ENCODE measurements at regions not wholly inside any gene's neighbourhood (a gene's known extent, or its start where the extent isn't known, plus 50 kb on each side); places are given as distances from the start of the nearest gene placed in this dataset.
"Not testable (repeated sequence)": the region's sequence is repeated elsewhere in the genome, so short reads cannot be mapped to it uniquely, and the experiment has no call there.

DNA sequence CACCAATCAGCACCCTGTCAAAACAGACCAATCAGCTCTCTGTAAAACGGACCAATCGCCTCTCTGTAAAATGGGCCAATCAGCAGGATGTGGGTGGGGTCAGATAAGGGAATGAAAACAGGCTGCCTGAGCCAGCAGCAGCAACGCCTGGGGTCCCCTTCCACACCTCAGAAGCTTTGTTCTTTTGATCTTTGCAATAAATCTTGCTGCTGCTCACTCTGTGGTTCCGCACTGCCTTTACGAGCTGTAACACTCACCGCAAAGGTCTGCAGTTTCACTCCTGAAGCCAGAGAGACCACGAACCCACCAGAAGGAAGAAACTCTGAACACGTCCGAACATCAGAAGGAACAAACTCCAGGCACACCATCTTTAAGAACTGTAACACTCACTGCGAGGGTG, 251.4 kb downstream of the ZIC4 start:
- not testable (repeated sequence) for H4K8ac ChIP-seq (ENCODE audit: low read length); DNase-seq; H2AFZ ChIP-seq (ENCODE audit: low read depth, low read length); H3K4me3 ChIP-seq (ENCODE audit: insufficient read depth in 1 of 2, low read depth in 1 of 2, low read length in 2 of 2); H3K9ac ChIP-seq (ENCODE audit: low read length); H2BK12ac ChIP-seq (ENCODE audit: low read length in 2 of 2); H3K4me1 ChIP-seq (ENCODE audit: control insufficient read depth, insufficient read depth, low read depth, low read length); H3K23ac ChIP-seq (ENCODE audit: low read length in 2 of 2); H3K14ac ChIP-seq (ENCODE audit: low read length in 2 of 2); H3K4me2 ChIP-seq (ENCODE audit: low read length, poor library complexity, severe bottlenecking); H3K27me3 ChIP-seq (ENCODE audit: control insufficient read depth in 1 of 2, insufficient read depth in 1 of 2, low read length in 2 of 2); H3K4ac ChIP-seq (ENCODE audit: low read depth in 1 of 2, low read length in 2 of 2); H2BK5ac ChIP-seq (ENCODE audit: low read depth, low read length, poor library complexity, severe bottlenecking); H2BK120ac ChIP-seq (ENCODE audit: low read depth, low read length); H2BK15ac ChIP-seq (ENCODE audit: low read depth, poor library complexity, severe bottlenecking); H3K36me3 ChIP-seq (ENCODE audit: control insufficient read depth in 1 of 2, insufficient read depth in 2 of 2, low read depth in 1 of 2, low read length in 2 of 2); H4K91ac ChIP-seq (ENCODE audit: low read length); H3K27ac ChIP-seq (ENCODE audit: low read length, poor library complexity, severe bottlenecking); H3K9me3 ChIP-seq (ENCODE audit: control insufficient read depth, low read length); H3K18ac ChIP-seq (ENCODE audit: low read depth in 1 of 2, low read length in 2 of 2); H2AK5ac ChIP-seq (ENCODE audit: low read length, severe bottlenecking); H3K79me1 ChIP-seq (replicated peaks; ENCODE audit: low read length, poor library complexity, severe bottlenecking)
- 89% methylated on average over 10 of the region's 10 CpGs for WGBS

DNA sequence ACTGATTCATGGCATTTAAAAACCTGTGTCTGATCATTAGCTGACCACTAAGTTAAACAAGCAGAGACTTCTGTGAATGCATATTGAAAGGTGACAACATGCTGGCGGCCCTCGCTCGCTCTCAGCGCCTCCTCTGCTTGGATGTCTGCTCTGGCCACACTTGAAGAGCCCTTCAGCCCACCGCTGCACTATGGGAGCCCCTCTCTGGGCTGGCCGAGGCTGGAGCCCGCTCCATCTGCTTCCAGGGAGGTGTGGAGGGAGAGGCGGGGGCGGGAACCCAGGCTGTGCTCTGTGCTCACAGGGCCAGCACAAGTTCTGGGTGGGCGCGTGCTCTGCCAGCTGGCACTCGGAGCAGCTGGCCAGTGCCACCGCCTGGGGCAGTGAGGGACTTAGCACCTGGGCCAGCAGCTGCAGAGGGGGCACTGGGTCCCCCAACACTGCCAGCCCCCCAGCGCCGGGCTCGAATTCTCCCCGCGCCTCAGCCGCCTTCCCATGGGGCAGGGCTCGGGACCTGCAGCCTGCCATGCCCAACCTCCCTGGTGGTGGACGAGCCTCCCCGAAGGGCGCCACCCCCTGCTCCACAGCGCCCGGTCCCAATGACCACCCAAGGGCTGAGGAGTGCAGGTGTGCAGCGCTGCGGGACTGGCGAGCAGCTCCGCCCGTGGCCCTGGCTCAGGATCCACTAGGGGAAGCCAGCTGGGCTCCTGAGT, 252.4 kb downstream of the ZIC4 start:
- H3K4me2 ChIP-seq (ENCODE audit: low read length, poor library complexity, severe bottlenecking), result no peak overlapping the region
- no peaks in the 10 kb centered on the region for H3K79me1 ChIP-seq (replicated peaks; ENCODE audit: low read length, poor library complexity, severe bottlenecking)
- no peak overlapping the region for H2BK12ac ChIP-seq (ENCODE audit: low read length in 2 of 2)
- H3K23ac ChIP-seq (ENCODE audit: low read length in 2 of 2), result no peak overlapping the region
- H2AFZ ChIP-seq (ENCODE audit: low read depth, low read length), result no peak overlapping the region
- no peak overlapping the region for H3K14ac ChIP-seq (ENCODE audit: low read length in 2 of 2)
- H4K91ac ChIP-seq (ENCODE audit: low read length), result peak overlapping the region; percentile 39
- no peak overlapping the region for H2BK120ac ChIP-seq (ENCODE audit: low read depth, low read length)
- no peak overlapping the region for H2BK5ac ChIP-seq (ENCODE audit: low read depth, low read length, poor library complexity, severe bottlenecking)
- no peak overlapping the region for H3K4ac ChIP-seq (ENCODE audit: low read depth in 1 of 2, low read length in 2 of 2)
- no peak overlapping the region for H3K27ac ChIP-seq (ENCODE audit: low read length, poor library complexity, severe bottlenecking)
- H3K4me3 ChIP-seq (ENCODE audit: insufficient read depth in 1 of 2, low read depth in 1 of 2, low read length in 2 of 2), result no peak overlapping the region
- no peak overlapping the region for H2BK15ac ChIP-seq (ENCODE audit: low read depth, poor library complexity, severe bottlenecking)
- H3K4me1 ChIP-seq (ENCODE audit: control insufficient read depth, insufficient read depth, low read depth, low read length), result peaks cover 1% of the 10 kb centered on the region
- H4K8ac ChIP-seq (ENCODE audit: low read length), result no peak overlapping the region
- H3K9ac ChIP-seq (ENCODE audit: low read length), result no peak overlapping the region
- no peak for DNase-seq
- no peaks in the 10 kb centered on the region for H3K9me3 ChIP-seq (ENCODE audit: control insufficient read depth, low read length)
- no peaks in the 10 kb centered on the region for H3K27me3 ChIP-seq (ENCODE audit: control insufficient read depth in 1 of 2, insufficient read depth in 1 of 2, low read length in 2 of 2)
- no peak overlapping the region for H2AK5ac ChIP-seq (ENCODE audit: low read length, severe bottlenecking)
- no peak overlapping the region for H3K18ac ChIP-seq (ENCODE audit: low read depth in 1 of 2, low read length in 2 of 2)
- peaks cover 0 to 3% of the 10 kb centered on the region in 2 experiments for H3K36me3 ChIP-seq (ENCODE audit: control insufficient read depth in 1 of 2, insufficient read depth in 2 of 2, low read depth in 1 of 2, low read length in 2 of 2)
- 88% methylated on average over 27 of the region's 30 CpGs for WGBS

DNA sequence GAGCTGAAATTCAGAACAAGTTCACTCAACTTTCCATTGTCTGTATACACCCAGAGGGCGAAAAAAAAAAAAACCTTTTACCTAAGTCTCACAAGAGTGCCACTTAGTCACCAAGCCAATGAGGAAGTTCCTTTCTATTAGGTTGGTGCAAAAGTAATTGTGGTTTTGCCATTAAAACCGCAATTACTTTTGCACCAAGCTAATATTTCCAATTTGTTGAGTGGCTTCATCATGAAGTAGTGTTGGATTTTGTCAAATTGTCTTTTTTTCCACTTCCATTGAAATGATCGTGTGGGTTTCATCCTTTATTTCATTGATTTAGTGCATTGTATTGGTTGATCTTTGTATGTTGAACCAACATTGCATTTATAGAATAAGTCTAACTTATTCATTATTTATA, 253.9 kb downstream of the ZIC4 start:
- no peak overlapping the region for H3K4me3 ChIP-seq (ENCODE audit: insufficient read depth in 1 of 2, low read depth in 1 of 2, low read length in 2 of 2)
- 85% methylated on average over 2 of the region's 3 CpGs for WGBS
- H3K23ac ChIP-seq (ENCODE audit: low read length in 2 of 2), result no peak overlapping the region

DNA sequence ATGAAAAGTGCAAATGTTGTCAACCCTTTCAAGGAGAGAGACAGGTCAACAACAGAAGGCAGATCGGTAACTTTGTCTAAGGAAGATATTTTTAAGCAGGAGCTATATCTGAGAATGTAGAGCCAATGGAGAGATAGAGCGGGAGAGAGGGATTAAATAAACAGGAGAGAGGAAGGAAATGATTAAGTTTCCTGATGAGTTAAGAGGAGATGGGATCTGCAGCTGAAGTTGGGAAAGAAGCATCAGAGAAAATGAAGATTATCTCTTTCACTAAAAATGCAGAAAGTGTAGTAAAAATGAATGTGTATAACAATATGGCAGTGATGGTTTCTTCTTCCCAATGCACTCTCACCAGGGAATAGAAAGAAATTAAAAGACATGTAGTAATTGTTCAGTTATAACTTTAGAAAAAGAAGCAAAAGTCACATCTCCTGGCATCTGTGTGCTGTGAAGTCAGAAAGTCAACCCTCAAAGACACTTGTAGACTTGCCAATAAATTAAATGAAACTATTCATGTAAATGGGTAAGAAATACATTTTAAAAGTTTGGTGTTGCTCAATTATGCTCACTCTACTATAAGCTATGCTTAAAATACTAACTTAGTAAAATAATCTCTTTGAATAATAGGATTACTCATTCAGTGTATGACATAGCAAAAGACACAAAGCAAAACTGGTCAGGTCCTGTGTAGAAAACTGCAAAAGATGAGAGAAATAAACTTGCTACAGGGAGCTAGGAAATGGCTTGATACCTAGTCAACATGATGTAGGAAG, 264.6 kb downstream of the ZIC4 start:
- Histone ChIP-seq H3K9me3 (ENCODE audit: control insufficient read depth, low read length) (no peaks in the 10 kb centered on the region), H3K9ac (ENCODE audit: low read length) (no peak overlapping the region), H3K4ac (ENCODE audit: low read depth in 1 of 2, low read length in 2 of 2) (no peak overlapping the region), H2BK5ac (ENCODE audit: low read depth, low read length, poor library complexity, severe bottlenecking) (no peak overlapping the region), H2BK15ac (ENCODE audit: low read depth, poor library complexity, severe bottlenecking) (no peak overlapping the region), H2AFZ (ENCODE audit: low read depth, low read length) (no peak overlapping the region), H3K18ac (ENCODE audit: low read depth in 1 of 2, low read length in 2 of 2) (no peak overlapping the region), H2BK12ac (ENCODE audit: low read length in 2 of 2) (no peak overlapping the region), H3K79me1 (replicated peaks; ENCODE audit: low read length, poor library complexity, severe bottlenecking) (no peaks in the 10 kb centered on the region), H3K36me3 (ENCODE audit: control insufficient read depth in 1 of 2, insufficient read depth in 2 of 2, low read depth in 1 of 2, low read length in 2 of 2) (no peaks in the 10 kb centered on the region), H3K4me1 (ENCODE audit: control insufficient read depth, insufficient read depth, low read depth, low read length) (no peaks in the 10 kb centered on the region), H3K27ac (ENCODE audit: low read length, poor library complexity, severe bottlenecking) (no peak overlapping the region), H2BK120ac (ENCODE audit: low read depth, low read length) (no peak overlapping the region), H3K27me3 (ENCODE audit: control insufficient read depth in 1 of 2, insufficient read depth in 1 of 2, low read length in 2 of 2) (no peaks in the 10 kb centered on the region), H3K4me3 (ENCODE audit: insufficient read depth in 1 of 2, low read depth in 1 of 2, low read length in 2 of 2) (no peak overlapping the region), H4K8ac (ENCODE audit: low read length) (no peak overlapping the region), H3K14ac (ENCODE audit: low read length in 2 of 2) (no peak overlapping the region), H2AK5ac (ENCODE audit: low read length, severe bottlenecking) (no peak overlapping the region), H3K23ac (ENCODE audit: low read length in 2 of 2) (no peak overlapping the region), H3K4me2 (ENCODE audit: low read length, poor library complexity, severe bottlenecking) (no peak overlapping the region), H4K91ac (ENCODE audit: low read length) (no peak overlapping the region)
- WGBS, result 23% methylated on average over 2 of the region's 2 CpGs
- DNase-seq, result peak; percentile 13

More for the DNA sequence above, 253.9 kb downstream of the ZIC4 start:
- Histone ChIP-seq H2BK120ac (ENCODE audit: low read depth, low read length) (no peak overlapping the region), H3K27me3 (ENCODE audit: control insufficient read depth in 1 of 2, insufficient read depth in 1 of 2, low read length in 2 of 2) (no peaks in the 10 kb centered on the region), H3K4me1 (ENCODE audit: control insufficient read depth, insufficient read depth, low read depth, low read length) (peaks cover 1% of the 10 kb centered on the region), H3K9ac (ENCODE audit: low read length) (no peak overlapping the region), H2AFZ (ENCODE audit: low read depth, low read length) (no peak overlapping the region), H3K4me2 (ENCODE audit: low read length, poor library complexity, severe bottlenecking) (no peak overlapping the region), H2AK5ac (ENCODE audit: low read length, severe bottlenecking) (no peak overlapping the region), H2BK5ac (ENCODE audit: low read depth, low read length, poor library complexity, severe bottlenecking) (no peak overlapping the region), H3K27ac (ENCODE audit: low read length, poor library complexity, severe bottlenecking) (no peak overlapping the region), H4K8ac (ENCODE audit: low read length) (no peak overlapping the region), H2BK12ac (ENCODE audit: low read length in 2 of 2) (no peak overlapping the region), H2BK15ac (ENCODE audit: low read depth, poor library complexity, severe bottlenecking) (no peak overlapping the region), H3K18ac (ENCODE audit: low read depth in 1 of 2, low read length in 2 of 2) (no peak overlapping the region), H3K9me3 (ENCODE audit: control insufficient read depth, low read length) (no peaks in the 10 kb centered on the region), H3K79me1 (replicated peaks; ENCODE audit: low read length, poor library complexity, severe bottlenecking) (no peaks in the 10 kb centered on the region), H4K91ac (ENCODE audit: low read length) (no peak overlapping the region), H3K36me3 (ENCODE audit: control insufficient read depth in 1 of 2, insufficient read depth in 2 of 2, low read depth in 1 of 2, low read length in 2 of 2) (peaks cover 0 to 3% of the 10 kb centered on the region in 2 experiments), H3K14ac (ENCODE audit: low read length in 2 of 2) (no peak overlapping the region), H3K4ac (ENCODE audit: low read depth in 1 of 2, low read length in 2 of 2) (no peak overlapping the region)
- DNase-seq, result no peak
